HG03159 (cell line): ENCODE measurements at regions not wholly inside any gene's neighbourhood (a gene's known extent, or its start where the extent isn't known, plus 50 kb on each side); places are given as distances from the start of the nearest gene placed in this dataset.
A peak's percentile ranks its signal among the peaks of the same experiment; 100 is the strongest.
"Not testable (repeated sequence)": the region's sequence is repeated elsewhere in the genome, so short reads cannot be mapped to it uniquely, and the experiment has no call there.

Source experiments
- ATAC-seq: cut with Tn5 transposase; IDR thresholded peaks from one replicate; pipeline ENCODE4 v1.9.1; 2021; ENCODE audit warnings: mild to moderate bottlenecking, moderate library complexity; ENCODE audit not compliant: unreplicated experiment

DNA sequence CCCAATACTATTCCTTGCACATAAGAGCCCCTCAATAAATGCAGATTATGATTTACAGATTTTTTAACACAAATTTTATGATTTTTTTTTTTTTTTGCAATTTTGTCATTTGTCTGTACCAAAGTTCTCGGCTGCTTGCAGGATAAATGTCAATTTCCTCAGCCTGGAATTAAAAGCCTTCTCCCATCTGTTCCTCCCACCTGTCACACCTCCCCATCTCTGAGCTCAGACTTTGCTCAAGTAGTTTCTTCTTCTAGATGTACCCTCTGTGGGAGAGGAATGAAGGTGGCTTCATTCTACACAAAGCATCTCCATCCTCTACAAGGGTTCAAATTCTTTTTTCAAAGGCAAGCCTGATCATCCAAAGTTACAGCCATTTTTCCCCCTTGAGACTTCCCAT, 153.7 kb upstream of the GRAMD2B start:
- ATAC-seq: no peak

DNA sequence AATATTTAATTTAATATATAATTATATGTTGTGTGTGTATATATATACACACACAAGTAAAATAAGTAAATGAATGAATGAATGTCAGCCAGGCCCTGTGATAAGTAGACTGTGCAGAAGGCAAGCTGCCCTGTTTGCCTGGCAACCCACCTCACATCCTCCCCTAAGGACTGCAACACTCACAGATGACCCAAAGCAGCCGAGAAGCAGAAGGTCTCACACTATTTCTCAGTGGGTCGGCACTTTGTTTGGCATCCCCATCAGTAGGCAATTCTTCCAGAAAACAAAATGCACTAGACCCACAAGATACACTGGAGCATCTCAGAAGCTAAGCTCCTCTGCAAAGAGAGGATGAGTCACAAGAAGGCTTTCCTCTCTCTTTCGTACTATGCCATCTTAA, 152.1 kb upstream of the GRAMD2B start:
- ATAC-seq: no peak

DNA sequence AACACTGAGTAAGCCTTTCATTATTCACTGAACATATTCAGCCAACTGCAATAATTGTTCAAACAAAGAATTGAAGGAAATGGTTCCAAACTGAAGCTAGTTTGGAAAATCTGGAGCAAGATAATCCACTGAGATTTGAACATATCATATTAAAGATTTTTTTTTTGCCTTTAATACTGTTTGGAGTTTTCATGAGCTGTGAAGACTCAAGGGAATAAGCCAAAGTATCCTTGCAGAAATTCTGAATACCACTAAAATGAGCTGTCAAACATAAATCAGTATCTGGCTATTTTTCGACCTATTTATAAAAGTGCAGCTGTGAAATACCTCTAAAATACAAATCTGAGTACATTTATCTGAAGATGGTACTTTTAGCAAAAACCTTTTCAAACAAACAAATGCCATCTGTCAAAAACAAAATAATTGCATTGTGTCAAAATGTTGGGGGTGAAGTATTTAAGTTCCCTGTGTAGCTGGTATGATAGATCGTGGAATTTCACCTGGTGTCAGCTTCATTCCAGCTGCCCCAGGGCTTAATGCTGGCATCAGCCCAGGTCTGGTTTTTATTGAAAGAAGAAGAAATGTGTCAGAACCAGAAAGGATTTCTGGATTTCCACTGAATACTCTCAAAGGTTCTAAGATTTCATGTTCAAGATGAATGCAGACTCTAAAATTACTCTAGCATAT, 149.0 kb upstream of the GRAMD2B start:
- no peak for ATAC-seq

DNA sequence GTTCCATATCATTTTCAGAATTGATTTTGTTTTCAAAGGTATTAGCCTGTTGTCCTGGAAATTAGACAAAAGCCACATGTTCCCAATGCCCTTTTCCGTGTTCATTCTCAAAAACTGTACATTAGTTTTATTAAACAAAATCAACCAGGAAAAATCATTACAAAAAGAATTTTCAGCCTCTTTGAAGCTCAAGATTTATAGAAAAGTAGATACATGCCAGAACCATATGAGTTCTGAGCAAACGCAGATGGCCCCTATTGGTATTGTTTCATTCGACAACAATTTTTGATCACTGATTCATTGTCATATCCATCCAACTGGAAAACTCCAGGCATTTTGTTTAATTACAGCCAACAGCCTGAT, 148.5 kb upstream of the GRAMD2B start:
- no peak for ATAC-seq

DNA sequence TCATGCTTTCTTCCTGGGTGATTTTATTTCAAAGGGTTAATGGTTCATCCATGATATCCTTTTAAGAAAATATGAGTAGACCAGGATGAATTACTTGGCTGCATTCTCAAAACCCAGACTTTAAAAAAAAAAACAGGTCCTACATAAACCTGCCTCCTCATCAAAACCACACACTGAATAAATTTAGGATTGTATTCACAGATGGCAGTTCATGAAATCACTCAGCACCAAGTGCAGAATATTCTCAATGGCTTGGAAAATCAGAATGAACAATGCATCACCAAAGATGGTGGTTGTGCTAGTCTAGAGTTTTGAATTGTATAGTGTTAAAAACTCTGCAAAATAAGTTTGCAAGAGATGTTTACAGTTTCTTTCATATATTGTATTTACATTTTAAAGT, 145.4 kb upstream of the GRAMD2B start:
- ATAC-seq: no peak

DNA sequence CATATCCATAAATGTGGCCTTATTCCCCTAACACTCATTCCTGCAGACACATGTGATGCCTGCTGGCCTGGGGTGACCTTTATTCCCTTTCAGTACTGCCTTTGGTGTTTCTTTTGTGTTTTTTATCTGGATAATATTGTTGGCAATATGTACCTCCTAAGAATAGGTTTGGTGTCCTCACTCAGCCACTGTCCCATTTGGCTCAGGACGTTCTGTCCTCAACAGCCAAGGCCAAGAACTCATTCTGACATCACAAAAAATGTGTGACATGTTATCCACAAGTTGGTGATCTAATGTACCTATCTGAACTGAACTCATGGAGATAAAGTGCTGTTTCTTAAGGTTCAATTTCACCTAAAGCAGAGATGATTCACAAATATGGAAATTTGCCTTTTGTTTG, 142.9 kb upstream of the GRAMD2B start:
- no peak for ATAC-seq

DNA sequence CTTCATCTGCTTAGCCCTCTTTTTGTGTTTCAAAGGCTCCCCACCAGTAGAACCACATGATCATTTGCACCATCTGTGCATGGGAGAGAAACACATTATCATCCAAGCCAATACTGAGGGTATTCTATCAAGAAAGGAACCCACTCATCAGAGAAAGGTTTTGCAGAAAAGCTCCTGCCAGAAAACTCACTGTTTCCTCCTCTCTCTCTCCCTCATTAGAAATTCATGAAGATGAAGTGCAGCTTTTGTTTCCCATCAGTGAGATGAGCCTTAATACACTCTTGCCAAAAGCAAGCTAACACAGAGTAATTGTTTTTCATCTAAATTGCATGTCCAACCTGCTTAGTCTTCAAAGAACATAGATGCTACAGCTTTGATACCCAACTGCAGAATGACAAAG, 142.4 kb upstream of the GRAMD2B start:
- ATAC-seq: no peak

DNA sequence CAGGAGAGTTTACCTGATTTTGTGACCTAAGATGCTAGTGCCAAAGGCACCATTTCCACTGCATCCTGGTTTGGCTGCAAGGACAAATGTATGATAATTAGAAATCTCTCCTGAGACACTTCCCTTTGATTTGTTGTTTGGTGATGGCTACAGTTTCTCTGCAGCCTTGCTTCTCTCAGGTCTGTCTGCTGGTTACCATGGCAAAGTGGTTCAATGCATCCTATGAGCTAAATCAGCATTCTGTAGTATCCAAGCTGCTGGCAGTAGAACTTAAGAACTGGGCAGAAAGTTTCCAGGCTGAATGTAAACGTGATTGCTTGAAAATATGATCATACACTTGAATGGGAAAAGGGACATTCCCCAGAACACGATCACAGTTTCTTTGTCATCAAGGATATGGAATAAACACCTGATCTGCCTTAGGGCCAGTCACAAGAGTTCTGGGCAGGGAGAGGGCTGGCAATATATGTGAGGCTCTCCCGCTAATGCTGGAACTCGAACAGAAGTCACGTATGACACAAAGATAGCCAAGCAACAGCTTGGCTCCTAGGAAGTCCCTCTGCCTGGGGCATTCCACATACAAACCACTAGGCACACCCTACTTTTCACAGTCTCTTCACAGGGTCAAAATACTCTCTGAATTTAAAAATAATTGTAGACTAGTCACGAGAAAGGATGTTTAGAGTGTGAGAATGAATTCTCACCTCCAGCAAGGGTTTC, 138.1 kb upstream of the GRAMD2B start:
- ATAC-seq: no peak

DNA sequence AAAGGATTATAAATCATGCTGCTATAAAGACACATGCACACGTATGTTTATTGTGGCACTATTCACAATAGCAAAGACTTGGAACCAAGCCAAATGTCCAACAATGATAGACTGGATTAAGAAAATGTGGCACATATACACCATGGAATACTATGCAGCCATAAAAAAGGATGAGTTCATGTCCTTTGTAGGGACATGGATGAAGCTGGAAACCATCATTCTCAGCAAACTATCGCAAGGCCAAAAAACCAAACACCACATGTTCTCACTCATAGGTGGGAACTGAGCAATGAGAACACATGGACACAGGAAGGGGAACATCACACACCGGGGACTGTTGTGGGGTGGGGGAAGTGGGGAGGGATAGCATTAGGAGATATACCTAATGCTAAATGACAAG, 127.1 kb upstream of the GRAMD2B start:
- ATAC-seq: not testable (repeated sequence)

DNA sequence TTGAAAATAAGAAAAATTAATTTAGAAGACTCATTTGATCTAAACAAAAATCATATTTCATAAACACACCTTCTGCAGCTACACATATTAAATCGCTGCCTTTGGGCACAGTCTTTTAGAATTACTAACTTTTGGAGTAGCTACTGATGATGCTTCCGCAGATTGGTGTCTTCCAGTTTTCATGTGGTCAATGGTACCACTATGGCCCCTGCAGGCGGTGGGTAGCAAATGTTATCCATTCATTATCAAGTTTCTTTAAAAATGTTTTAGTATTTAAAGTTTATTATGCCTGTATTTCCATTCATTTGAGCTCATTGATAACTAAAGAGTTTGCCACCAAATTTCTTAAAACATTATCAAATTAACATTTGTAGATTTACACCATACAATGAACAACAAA, 122.9 kb upstream of the GRAMD2B start:
- no peak for ATAC-seq

DNA sequence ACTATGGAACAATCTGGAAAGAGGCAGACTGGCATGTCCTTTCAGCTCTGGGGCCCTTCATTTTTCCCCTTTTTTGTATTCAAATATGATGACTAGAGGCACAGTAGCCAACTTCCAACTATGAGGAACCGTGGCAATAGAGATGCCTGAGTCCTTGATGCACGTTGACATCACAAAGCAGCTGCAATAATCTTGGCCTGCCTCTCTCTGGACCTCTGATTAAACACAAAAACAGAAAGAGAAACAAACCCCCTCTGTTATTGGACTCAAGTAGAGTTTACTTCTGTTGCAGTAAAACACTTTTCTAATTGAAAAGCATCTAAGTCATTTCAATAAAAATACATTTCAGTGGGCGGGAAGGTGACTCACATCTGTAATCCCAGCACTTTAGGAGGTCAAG, 122.2 kb upstream of the GRAMD2B start:
- no peak for ATAC-seq

DNA sequence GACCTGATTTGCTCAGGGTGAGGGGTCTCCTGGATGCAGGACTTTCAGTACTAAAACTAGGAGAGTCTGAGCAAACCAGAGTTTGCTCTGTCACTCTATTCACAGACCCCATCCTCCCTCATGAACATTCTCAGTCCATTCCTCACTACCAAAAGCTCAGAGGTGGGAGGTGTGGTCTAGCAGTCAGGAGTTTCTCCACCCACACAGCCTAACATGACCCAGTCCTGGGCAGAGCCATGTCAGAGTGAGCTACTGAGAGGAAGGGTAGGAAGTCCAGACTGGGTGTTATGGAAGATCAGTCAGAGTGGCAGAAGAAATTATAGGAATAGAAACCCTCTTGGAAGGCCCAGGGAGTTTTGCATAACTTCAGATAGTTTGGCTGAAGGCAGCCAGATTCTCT, 113.3 kb upstream of the GRAMD2B start:
- no peak for ATAC-seq

DNA sequence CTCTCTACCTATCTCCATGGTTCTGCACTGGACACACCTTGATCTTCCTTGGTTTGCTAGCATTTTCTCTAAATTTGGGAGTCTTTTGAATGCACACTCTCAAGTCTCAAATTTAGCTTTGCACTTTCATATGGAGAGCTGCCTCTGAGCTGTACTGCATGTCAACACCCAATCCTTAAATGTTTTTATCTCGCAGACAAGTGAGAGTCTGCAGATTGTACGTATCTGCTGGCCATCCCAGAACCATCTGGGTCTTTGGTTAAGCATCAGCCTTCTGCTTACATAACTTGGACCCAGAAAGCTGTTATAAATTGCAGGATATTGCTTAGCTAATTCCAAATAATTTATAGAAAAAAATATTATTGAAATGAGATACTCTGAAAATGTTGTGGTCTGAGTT, 111.4 kb upstream of the GRAMD2B start:
- ATAC-seq: no peak

DNA sequence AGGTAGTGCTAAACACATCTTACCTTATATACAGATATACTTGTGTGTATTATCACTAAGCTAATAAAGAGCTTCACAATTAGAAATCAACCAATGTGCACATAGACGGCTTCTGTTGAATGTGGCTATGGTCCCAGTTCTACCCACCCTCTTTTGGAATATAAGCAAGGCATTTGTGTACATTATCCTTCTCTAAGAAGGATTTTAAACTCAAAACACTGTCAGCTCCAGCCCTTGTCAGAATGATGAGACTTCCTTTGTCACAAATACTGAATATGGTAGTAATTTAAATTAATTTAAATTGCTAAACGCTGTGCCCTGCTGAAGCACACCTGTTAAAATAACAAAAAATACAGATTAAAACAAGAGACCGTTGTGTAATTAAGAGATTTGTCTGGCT, 107.9 kb upstream of the GRAMD2B start:
- ATAC-seq: no peak

DNA sequence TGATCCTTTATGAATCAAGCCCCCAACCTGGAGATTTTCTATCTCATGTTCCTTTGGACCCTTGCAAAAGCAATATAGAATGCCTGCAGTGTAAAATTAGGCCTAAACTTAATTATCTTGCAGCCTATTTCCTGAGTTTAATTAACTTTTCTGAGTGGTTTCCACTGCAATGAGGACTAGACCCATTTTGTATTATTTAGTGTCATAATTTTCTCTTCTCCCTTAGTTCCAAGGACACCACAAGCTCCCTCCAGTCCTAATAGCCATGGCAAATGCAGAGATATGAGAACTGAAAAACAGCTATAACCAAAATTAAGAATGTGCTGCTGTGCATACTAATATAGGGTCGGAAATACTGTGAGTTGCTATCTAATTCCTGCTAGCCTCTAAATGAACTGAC, 90.9 kb upstream of the GRAMD2B start:
- no peak for ATAC-seq

DNA sequence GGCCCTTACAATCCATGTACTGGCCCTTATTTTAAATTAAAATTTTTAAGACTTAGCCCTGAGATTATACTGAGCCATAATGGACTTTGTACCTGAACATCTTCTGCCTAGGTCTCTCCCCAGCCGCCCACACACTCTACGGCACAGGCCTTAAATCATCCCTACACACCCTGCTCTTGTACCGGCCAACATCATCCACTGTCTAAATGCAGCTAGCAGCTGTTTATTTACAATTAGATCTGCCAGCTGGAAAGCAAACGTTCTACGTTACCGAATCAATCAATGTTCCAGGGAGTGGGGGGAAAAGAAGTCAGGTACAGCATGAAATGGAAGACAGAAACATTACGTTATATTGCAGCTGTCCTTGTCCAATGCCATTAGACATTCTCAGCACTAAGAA, 88.4 kb upstream of the GRAMD2B start:
- no peak for ATAC-seq

DNA sequence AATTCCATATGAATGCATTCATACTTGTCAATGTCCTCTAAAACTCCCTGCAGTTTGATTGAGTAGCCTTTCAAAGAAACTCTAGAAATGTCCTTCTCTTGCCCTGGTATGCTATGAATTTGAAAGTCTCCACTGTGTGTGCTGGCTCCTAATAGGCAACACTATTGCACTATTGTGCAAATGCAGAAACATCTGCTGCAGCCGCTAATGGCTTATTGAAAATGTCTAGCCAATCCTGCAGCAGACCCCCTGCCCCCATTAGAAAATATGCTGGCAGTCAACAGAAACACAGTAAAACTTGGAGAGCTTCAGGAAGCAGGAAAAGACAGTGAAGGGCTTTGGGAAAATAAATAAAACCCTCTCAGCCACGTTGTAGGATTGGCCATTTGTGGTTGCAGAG, 87.3 kb upstream of the GRAMD2B start:
- ATAC-seq: no peak

DNA sequence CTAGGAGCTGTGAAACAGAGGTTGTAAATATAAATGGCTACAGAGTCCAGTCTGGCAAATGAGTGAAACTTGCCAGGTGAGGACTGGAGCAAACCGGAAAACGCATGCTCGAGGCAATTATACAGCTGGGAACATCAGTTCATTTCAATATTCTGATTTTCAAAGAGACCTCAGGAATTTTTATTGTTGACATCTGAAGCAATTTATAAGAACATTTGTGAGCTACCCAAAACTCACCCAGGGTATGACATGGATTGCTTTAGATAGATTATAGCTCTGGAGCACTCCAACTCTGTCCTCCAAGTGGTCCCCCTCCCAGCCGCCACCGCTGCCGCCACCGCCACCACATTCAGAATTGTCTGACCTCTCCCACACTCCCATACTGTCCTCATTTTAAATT, 84.6 kb upstream of the GRAMD2B start:
- ATAC-seq: no peak

DNA sequence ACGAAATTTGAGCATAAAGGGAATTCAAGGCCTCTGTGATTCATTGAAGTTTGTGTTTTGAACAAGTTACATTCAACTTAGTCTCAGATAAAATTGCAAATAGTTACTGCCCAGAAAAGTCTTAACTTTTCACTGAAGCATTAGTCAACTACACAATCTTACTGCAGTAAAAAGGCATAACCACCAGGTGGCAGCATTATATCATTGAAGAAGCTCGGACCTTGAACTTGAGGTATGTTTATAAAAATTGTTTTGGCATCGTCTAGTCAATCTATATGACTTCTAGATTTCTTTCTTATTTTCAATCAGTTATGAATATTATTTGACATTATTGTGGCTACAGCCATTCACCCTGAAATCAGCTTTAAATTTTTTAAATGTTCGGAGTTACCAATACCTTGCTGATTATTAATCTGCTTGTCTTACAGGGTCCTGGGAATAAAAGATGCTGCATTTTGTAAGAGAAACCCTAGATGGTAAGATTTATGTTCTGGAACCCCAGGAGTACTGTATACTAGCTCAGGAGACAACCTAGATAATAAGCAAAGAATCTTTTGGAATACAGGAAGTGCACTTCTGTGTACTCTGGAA, 83.9 kb upstream of the GRAMD2B start:
- peak; percentile 83 for ATAC-seq

DNA sequence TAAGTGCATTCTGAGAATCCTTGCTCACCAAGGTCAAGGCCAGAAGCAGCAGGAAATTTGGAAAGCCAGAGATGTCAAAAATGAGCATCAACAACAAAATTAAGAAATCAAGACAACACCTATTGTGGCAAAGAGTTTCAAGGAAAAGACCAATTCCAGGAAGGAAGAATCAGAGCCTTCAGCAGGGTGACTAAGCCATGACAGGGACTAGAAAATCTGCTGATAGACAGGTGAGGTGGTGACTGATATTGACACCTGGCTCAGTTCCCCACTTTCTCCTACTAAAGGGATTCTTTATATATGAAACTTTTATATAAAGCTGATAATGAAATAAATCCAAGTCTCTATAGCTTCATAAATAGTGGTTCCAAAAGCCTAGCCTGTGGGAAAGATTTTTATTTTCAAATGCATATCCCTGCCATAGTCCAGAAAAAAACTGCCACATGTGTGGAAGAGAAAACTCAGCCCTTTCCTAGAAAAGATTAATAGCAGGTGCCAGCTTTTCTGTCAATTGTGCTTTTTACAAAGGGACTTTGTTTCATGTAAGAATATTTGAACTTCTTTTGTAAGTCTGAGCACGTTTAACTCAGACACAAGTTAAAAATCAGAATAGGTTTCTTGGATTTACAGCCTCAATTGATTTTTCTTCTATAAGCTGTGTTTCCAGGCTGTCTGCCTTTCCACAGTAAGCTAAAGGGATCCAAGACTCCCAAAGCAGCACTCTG, 81.1 kb upstream of the GRAMD2B start:
- no peak for ATAC-seq

DNA sequence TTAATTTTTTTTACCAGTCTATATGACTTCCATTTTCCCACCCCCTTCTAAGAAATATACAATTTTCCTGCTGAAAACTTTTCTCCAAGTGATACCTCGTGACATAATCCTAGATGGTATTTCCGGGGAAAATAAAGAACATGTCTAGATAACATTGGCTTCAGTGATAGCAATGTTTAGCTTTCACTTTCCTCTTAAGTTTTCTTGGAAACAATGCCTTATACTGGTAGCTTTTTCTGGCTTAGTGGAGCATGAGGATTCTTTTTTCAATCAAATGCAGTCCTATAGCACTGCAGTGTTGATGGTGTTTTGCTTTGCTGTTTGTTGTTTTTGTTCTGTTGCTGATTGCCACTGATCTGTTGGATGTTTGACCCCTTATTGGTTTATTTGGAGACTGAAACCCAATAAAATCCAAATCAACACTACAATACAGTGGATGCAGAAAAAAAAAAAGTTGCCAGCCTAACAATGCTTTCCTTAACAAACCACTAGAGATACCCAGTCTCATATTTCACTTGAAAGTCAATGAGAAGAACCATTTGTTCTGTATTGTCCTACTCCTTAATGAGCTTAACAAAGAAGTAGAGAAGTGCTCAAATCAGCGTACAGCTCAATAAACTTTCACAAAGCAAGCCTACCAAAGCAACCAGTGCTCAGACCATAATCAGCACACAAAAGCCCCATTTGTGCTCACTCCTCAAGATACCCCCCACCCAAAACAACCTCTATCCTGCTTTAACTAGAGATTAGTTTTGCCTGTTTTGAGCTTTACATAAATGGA, 74.2 kb upstream of the GRAMD2B start:
- ATAC-seq: no peak
